GM20431 (cell line): ENCODE measurements at regions not wholly inside any gene's neighbourhood (a gene's known extent, or its start where the extent isn't known, plus 50 kb on each side); places are given as distances from the start of the nearest gene placed in this dataset.
"Not testable (repeated sequence)": the region's sequence is repeated elsewhere in the genome, so short reads cannot be mapped to it uniquely, and the experiment has no call there.

Experiments
- in situ Hi-C: fragments of 300-500 bp; cut with MseI, MboI; formaldehyde crosslinking; loops from one replicate; pipeline ENCODE4 v1.15.0; 2020; ENCODE audit warnings: low sequenced_read_pairs; ENCODE audit not compliant: unreplicated experiment

DNA sequence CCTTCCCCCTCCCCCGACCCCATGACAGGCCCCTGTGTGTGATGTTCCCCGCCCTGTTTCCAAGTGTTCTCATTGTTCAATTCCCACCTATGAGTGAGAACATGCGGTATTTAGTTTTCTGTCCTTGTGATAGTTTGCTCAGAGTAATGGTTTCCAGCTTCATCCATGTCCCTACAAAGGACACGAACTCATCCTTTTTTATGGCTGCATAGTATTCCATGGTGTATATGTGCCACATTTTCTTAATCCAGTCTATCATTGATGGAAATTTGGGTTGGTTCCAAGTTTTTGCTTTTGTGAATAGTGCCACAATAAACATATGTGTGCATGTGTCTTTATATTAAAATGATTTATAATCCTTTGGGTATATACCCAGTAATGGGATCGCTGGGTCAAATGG, 184.4 kb upstream of the TNFAIP3 start:
- in situ Hi-C loops, result not testable (repeated sequence)

DNA sequence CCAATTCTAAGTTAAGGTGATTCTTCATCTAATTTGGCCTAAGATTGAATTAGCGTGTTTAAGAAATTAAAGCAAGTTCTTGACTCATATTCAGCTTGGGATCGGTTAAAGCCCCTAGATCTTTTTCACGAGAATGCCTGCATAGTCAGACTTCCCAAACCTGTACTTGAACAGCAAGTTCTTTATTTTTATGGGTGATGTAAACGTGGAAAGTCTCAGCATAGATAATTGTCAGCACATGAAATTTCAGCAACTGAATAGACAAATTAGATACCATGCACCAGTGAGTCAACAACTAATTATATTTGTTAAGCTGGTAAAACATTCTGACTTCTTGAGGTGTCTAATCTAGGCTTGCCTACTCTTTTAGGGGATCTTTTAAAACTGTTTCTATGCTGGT, 183.1 kb upstream of the TNFAIP3 start:
- in situ Hi-C loops, result no loop called here

DNA sequence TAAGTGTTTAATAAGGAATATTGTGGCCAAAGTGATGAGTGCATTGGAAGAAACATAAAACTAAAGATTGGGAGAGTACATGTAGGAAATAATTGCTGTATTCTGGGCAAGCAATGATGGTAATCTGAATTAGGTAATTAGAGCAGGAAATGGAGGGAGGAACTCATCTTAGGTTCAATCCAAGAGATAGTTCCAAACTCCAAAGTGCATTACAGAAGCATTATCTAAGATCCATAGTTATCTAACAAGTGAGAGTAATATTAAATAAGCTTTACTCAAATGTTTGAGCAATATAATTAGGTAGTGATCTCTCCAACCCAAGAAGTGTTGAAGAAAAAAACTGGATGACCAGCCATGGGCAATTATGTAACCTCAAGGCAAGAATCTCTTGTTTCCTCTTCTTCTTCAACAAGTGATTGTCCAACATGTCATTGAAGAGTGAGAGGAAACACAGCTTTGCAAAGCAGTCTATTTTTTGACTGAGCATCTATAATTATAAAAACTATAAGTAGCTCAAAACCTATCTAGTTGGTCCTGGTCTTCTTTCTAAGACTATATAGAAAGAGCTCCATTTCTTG, 181.2 kb upstream of the TNFAIP3 start:
- in situ Hi-C loops, result no loop called here

DNA sequence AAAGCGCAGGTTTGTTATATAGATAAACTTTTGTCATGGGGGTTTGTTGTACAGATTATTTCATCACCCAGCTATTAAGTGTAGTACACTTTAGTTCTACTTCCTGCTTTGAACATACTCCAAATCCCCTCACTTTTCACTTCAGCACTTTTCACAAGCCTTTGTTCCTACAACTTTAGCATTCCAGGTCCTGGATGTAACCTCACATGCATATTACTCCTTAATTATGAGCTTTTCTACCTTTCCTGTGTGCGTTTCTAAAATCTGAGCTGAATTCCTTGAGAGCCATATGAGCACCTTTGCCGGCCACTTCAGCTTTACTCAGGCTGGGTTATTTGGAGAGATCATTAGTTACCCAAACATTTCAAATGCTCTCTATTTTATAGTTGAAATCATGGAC, 179.2 kb upstream of the TNFAIP3 start:
- in situ Hi-C loops, result no loop called here

DNA sequence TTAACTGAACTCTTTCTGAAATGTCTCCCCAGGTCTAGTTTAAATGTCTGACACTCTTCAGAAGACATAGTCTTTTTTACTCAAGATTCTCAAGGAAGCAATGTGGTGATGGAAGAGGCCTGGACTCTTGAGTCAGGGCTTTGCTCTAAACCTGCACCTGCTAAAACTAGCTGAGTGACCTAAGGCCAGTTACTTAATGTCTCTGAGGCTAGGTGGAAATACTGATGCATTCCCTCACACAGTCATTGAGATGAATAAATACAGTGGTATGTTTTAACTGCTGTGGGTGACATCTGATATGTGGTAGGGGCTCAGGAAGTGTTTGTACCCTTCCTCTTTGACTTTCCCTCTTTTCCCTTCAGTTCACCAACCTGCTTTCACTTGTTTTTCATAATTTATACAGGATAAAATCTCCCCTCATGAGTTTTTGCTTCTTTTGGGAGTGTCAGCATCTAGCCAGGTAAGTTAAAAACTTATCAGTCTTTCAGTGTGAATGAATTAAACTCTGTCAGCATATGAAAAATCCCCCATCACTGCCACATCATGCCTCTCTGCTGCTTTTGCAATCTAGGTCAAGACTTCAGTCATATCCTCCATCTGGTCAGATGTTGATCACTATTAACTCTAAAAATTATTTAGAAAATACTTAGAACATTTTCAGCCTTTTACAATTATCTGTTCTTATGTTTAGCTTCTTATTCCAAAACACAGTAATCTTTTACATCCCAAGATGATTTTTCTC, 178.7 kb upstream of the TNFAIP3 start:
- in situ Hi-C loops, result no loop called here

DNA sequence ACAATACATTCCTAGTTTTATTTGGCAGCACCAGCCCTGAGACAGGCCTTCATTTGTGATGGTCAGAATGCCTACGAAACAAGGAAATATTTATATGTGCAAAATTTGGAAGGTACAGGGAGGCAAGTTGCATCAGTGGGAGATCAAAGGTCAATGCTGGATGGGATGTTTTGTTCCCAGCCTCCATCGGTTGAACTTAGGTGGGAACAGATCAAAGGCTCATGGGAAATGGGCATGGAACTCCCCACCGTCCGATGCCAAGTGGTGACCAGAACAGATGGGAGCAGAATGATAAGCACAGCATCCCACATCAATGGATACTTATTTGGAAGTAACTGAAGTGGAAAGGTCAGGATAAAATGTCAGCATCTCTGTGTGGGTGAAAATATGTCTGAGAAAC, 177.7 kb upstream of the TNFAIP3 start:
- in situ Hi-C loops, result no loop called here

DNA sequence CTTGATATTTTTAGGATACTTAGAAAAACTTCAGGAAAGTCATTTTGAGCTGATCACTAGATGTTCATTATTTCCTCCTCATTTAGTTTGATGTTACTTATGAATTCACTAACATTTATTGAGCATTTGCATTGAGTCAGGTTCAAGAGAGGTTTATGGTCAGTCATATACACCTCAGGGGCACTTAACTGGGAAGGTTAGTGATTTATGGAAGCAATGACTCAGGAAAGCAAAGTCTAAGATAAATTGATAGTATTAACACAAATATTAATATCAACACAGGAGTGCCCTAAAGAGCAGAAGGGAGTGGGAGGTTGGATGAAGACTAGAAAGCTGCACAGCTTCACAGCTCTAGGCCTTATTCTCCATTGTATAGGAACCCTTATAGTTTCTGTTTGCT, 177.0 kb upstream of the TNFAIP3 start:
- in situ Hi-C loops, result no loop called here

DNA sequence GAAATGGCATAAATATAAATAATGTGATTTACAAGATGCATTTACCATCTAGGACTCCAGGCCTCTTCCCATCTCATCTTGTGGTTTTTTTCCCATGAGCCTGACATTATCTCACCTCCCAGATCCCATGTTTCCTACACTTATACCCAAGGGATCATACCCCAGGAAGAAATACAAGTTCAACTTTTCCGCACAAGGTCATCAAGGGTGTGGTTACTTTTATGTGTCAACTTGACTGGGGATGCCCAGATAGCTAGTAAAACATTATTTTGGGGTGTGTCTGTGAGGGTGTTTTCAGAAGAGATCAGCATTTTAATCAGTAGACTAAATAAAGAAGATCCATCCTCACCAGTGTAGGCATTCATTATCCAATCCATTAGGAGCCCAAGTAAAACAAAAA, 176.3 kb upstream of the TNFAIP3 start:
- in situ Hi-C loops, result no loop called here

DNA sequence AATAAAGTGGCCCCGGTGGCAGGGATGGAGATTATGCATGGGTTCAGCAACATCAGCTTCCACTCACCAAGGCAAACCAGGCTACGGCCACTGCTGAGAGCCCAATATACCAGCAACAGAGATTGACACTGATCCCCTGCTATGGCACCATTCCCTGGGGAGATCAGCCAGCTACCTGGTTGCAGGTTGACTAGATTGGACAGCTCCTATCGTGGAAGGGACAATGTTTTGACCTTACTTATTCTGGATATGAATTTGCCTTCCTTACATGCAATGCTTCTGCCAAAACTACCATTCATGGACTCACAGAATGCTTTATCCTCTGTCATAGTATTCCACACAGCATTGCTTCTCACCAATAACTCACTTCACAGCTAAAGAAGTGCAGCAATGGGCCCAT, 174.8 kb upstream of the TNFAIP3 start:
- in situ Hi-C loops, result no loop called here

DNA sequence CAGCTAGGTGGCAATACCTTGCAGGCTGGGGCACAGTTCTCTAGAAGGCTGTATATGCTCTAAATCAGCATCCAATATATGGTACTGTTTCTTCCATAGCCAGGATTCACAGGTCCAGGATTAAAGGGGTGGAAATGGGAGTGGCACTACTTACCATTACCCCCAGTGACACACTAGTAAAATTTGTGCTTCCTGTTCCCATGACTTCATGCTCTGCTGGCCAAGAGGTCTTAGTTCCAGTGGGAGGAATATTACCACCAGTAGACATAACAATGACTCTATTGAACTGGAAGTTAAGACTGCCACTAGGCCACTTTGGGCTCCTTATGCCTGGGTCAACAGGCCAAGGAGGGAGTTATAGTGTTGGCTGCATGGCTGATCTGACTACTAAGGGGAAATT, 174.3 kb upstream of the TNFAIP3 start:
- in situ Hi-C loops, result no loop called here

DNA sequence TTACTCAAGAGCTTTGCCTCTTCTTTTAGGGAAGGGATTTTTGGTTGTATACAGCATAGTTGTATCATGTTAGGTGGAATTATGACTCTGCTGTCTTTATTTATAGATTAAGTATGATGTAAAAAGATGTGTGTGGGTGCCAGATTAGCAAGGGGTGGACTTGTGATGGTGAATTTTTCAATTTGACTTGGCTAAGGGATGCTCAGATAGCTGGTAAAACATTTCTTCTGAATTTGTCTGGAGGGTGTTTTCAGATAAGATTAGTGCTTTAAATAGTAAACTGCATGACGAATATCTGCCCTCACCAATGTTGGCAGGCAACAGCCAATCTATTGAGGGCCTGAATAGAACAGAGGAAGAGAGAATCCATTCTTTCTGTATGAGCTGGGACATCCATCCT, 173.3 kb upstream of the TNFAIP3 start:
- in situ Hi-C loops, result no loop called here

DNA sequence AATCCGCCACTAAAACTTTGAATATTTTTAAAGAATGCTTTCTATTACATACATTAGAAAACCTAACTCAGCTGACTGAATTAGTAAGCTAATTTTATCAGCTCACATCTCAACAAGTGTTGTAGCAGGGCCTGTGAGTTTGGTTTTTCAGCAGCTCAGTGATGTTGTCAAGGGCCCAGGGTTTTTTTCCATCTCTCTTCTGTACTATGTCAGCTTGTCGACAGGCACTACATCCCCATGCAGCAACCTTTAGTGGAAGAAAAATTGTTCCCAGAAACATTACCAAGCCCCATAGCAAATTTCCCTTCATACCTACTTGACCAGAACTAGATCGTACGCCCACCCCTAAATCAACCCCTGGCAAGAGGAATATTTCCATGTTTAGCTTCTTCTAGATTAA, 170.3 kb upstream of the TNFAIP3 start:
- in situ Hi-C loops, result no loop called here

DNA sequence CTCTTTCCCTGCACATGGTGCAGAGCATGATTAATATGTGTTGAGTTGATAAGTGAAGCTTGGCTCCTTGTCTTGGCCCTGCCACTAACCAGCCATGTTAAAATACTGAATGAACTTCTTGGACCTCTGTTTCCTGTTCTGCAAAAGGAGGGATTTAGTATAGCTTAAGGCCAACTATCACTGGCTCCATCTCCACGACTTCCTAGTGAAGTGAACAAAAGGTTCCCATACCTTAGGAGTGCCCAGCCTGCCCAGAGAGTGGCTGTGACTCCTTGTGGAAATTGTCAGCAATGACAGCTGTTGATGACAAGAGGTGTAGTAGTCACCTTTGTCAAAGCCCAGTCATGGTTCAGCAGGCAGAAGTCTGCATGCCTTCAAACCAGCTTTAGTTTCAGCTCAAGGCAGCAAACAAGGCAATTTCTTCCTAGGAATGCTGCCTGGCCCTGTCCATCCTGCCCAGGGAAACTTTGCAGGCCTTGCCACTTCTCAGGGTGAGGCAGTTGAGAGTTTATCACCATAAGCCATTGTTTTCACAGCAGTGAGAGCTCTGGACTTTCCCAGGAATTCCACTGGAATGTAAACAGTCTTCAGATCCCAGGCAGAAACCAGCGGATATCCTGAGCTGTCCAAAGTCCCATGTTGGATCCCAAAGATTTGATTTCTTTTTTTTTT, 169.7 kb upstream of the TNFAIP3 start:
- in situ Hi-C loops, result no loop called here

DNA sequence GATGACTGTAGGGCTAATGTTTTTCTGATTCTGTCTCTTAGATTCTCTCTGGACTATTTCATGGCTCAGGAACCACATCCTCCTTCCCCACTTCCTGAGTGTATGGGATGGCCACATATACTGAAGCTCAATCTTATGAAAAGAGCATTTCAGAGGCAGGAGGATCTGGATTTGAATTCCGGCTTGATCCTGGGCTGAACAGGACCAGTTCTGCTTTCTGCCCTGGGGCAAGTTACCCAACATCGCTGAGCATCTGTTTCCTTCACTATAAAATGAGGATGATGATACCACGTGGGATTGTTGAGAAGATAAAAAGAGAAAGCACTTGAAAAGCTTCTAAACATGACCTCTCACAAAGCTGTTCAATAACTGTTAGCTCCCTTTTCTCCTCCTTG, 168.4 kb upstream of the TNFAIP3 start:
- in situ Hi-C loops, result no loop called here

DNA sequence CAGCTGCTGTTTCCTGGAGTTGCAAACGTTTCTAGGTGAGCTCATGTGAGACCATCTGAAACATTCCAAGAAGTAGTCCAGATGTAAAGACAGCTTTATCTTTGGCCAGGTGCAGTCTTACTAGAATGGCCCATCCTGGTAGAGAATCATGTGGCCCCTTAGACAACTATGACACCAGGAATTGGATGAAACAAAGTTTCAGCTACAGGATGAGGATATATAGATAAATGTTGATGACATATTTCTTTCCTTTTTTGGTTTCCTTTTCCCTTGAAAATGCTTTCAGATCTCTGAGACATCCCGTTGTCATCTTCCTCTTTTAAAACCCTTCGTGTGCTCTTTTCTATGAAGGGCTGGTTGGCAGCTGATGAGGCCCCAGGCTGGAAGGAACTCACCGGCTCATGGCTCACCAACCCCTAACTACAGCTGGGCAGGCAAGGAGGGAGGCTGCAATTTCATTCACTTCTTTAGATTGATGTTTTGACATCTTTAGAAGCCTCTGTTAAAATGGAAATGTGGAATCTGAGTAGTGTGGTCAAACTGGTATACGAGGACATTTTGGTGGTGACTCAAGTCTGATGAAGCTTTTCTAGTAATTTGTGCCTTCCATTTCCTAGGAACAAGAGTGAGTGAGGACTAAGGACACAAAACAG, 167.9 kb upstream of the TNFAIP3 start:
- in situ Hi-C loops, result no loop called here

DNA sequence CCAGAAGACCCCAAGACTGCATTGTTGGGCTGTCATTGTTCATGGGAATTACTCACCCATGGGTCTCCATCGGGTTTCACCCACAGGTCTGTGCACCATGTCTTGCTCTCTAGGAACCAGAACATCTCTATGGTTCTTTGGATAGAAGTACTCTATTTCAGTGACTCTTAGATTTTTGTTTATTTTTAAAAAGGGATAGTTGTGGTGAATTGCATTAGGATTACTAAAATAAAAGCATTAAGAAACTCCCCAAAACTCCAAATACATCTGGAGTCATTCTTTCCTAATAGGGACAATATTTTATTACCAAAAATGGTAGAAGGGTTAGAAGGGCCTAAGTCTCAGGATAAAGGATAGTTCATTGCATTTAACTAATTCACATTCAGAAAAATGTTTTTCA, 166.9 kb upstream of the TNFAIP3 start:
- in situ Hi-C loops, result loop anchor here (10.0 to 25.0 kb wide), 2 partner anchors 162 to 275 kb away; partner anchors contain the start of gene TNFAIP3

DNA sequence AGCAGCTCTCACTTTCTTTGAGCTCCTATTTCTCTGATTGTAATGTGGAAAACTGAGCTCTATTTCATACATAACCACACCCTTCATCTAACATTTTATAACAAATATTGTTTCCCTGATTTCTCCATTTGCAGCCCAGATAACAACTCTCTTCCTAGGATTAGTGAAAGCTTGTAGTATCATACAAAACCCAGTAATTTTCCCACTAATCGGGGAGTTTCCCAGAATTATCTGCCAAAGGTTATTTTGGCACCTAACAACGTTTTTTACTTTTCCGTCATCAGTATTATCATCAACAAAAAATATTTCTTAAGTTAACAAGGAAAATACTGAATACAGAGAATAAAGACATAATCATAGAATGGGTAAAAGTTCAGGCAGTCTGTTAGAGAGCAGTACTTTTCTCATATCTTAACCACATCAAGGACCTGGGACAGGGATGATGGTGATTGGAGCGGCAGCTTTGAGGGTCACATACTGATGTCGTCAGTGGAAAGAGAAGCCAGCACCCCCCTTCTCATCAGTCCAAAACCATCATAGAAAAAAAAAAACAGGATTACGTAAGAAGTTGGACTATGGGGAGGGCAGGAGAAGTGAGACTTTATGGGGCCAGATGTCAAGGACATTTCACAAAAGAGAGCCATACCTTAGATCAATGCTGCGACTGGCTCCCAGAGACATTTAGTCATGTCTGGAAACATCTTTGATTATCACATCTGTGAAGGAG, 166.1 kb upstream of the TNFAIP3 start:
- in situ Hi-C loops, result loop anchor here (10.0 to 25.0 kb wide), 2 partner anchors 161 to 274 kb away; partner anchors contain the start of gene TNFAIP3

DNA sequence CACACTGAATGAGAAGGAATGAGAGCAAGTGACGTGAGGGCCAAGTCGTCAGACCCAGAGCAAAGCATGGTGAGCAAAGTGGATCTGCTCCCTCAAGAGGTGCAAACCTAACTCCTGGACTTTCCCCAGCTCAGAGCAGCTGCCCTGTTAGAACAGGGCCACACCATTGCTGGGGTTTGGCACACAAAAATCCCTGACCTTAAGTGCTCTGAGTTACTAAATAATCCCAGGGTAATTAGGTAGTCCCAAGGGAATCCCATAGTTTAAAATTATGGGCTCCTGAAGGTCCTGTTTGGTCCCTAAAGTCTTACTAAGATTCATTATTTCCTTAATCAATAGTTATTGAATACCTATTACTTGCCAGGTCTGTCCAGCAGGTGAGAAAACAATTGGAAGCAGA, 165.1 kb upstream of the TNFAIP3 start:
- in situ Hi-C loops, result loop anchor here (10.0 to 25.0 kb wide), 2 partner anchors 160 to 273 kb away; partner anchors contain the start of gene TNFAIP3

DNA sequence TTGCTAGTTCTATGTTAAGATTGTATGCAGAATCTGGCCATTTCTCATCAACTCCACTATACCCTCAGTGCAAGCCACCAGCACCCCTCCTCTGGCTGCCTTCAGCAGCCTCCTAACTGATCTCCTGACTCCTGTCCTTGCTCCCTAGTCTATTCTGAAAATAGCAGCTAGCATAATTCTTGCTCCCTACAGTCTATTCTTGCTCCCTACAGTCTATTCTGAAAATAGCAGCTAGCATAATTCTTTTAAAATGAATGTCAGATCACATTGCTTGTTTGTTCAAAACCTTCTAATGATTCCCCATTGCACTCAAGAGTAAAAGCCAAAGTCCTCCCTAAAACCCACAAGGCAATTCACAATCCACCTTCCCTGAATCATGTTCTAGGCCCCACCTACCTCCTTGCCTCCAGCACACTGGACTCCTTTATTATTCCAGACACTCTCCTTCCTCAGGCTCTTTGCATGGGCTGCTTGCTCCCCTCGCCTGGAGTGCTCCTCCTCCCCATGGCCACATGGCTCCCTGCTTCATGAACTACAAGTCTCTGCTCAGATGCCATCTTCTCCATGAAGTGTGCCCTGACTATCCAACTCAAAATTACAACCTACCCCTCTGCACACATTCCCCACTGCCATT, 164.2 kb upstream of the TNFAIP3 start:
- in situ Hi-C loops, result loop anchor here (10.0 to 25.0 kb wide), 2 partner anchors 159 to 272 kb away; partner anchors contain the start of gene TNFAIP3

DNA sequence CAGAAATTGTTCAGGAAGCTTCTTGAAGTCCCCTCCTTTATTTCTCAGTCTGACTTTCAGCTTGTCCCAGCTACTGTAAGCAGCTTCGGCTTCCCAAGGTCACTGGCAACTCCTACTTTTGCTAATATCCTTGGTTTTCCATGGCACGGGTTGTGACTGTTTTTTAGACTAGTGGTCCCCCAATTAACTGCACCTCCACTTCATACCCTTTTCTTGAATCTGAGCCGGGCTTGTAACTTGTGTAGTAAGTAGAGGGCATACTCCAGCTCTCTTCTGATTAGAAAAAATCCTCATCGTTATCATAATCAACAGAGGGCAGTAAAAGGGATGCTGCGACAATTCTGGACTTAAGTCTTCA, 162.3 kb upstream of the TNFAIP3 start:
- in situ Hi-C loops, result loop anchor here (10.0 to 25.0 kb wide), 2 partner anchors 158 to 270 kb away; partner anchors contain the start of gene TNFAIP3
